COR-L47 (cell line): ENCODE measurements at regions not wholly inside any gene's neighbourhood (a gene's known extent, or its start where the extent isn't known, plus 50 kb on each side); places are given as distances from the start of the nearest gene placed in this dataset.
A peak's percentile ranks its signal among the peaks of the same experiment; 100 is the strongest.
"Not testable (repeated sequence)": the region's sequence is repeated elsewhere in the genome, so short reads cannot be mapped to it uniquely, and the experiment has no call there.

Experiments
- DNase-seq: peaks from one replicate; lab custom pipeline; 2025; lab: John Stamatoyannopoulos, UW

DNA sequence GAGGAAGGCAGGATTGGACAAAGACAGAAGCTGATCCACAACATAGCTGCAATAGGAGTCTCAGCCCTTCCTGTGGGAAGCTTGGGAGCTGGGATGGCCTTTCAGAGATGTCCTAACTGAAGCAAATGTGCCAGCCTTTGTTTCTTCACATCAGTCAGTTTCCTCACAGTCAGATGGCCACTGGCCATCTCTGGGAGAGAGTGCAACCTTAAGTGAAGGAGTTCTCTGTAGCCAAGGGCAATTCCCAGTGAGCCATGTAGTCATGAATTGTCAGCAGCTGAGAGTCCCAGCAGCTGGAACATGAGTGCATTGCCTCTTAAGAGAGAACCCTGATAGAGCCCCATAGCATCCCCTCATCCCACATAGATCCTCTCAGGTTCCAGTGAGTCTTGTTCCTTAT is 89.1 kb upstream of the LIFR start:
- DNase-seq, result no peak

DNA sequence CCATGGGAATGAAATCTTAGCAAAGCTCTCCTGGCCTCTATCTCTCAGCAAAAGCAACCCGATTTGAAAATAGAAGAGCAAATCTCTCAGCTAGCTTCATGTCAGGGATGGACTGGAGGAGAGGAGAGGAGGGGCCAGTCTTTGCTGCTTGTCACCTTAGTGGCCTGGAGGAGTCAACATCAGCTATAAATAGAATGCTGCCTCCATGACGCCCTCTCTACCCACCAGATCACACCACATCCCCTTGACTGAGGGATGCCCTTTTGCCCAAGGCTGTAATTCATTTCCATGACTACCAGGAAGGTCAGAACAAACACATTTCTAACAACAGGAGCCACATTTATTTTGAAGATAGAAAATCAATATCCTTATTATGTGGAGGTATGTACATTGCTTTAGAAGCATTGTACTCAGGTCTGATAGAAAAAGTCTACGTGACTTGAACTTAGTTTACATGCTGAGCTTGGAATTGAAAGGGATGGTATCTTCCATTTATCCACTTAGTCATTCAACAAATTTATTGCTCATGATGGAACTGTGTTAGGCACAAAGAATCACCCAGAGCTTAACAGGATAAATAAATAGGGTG is 92.4 kb upstream of the LIFR start:
- DNase-seq, result no peak

DNA sequence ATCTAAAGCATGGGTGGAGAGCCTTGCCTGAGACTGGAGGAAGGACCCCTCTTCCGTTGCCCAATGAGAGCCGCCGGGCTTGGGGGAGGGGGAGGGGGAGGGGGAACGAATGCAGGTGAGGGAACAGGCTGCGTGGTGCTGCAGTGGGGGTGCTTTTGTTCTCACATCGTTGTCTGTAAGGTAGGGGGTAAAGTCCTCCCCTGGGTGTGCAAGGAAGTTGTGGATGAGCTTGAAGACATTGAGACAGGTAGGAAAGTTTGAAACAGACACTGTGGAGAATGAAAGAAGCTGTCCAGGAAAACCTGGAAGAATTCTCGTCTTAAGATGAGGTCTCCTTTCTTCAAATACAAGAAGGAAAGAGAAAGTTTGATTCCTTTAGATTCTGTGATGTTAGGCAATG is 94.1 kb upstream of the LIFR start:
- DNase-seq, result no peak

DNA sequence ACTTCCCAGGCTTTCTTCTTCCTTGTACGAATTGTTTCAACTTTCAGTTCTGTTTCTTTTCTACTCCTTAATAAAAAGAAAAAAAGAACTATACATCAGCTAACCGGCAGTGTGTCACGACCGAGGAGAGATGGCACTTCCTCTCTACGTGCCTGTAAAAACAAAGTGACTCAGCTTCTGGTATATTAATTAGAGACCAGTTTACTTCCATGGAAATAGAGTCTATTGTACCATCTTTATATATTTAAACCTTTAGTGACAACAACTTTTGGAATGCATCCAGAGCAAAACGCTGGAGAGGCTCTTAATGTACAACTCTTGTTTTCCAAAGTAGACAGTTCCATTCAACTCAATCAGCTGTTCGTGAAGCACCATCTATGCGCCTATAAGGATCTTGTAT is 94.5 kb upstream of the LIFR start:
- no peak for DNase-seq

GRCh38 chr5:38651806-38652205 is 95.4 kb upstream of the LIFR start:
- no peak for DNase-seq

DNA sequence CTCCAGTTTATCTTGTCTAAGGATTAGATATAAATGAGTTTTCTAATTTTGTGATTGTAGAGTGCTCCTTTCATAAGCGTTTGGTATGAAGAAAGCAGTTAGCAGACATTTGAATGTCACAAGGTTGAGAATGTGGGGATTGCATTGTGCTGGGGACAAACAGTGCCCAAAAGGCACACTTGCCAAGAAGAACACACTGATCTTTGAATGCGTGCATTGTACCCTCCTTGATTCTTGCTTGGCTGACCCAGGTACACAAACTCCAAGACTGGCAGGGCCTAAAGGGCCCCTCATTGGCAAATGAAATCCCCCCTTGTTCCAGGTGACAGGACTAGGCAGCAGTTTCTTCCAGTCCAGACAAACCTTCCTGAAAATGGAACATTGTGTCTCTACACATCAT is 96.9 kb upstream of the LIFR start:
- no peak for DNase-seq

- DNase-seq, result no peak
Observed at GRCh38 chr5:38655691-38656090, 99.2 kb upstream of the LIFR start.

GRCh38 chr5:38656568-38656967 is 100.1 kb upstream of the LIFR start:
- no peak for DNase-seq

DNA sequence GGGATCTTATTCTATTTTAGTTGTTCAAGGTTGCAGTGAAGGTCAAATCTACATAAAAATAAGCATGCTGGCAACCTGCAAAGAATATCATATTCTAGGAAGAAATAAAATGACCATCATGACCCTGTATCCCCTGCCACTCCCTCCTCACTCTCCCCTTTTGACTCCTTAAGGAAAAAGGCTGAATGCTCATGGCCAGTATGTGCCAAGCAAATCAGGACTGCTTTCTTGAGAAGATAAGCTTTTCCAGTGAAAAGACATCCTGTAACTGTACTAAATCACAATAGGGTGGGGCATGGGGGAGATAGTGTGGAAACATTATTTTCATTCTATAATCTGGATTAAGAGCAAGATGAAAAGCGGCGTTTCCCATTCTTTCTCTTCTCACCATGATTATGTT is 100.6 kb upstream of the LIFR start:
- no peak for DNase-seq

DNA sequence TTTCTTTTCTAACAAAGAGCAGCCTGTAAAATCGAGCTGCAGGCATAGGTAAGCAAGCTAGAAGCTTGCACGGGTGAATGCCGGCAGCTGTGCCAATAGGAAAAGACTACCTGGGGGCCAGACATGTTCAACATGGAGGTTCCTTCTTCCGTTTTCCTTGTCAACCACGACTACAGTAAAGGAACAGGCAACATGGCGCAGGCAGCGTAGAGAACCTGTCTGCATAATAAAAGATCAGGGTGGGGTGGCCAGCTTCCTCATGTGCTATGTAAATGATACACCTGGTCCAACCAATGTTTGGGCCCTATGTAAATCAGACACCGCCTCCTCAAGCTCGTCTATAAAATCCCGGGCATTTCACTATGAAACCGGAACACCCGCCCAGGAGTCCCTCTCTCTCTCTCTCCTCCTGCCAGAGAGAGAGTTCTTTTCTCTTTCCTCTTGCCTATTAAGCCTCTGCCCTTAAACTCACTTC is 103.8 kb upstream of the LIFR start:
- DNase-seq, result peak; percentile 84

DNA sequence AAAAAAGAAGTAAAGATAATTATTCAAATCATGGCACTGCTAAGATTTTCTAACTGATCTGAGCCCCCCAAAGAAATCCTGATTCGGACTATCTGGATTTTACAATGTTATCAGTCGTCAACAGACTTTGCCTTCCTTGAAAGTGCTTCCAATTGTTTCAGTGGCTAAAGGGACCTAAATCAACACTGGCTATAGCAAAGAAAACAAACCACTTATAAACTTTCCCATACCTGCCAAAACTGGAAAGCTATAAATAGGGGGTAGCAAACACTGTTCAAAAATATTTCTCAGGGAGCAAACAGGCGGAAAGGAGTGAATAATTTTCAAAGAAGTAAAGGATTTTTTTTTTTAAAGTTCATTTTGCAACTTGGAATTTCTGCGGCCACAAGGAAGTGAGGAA is 105.6 kb upstream of the LIFR start:
- DNase-seq, result no peak

DNA sequence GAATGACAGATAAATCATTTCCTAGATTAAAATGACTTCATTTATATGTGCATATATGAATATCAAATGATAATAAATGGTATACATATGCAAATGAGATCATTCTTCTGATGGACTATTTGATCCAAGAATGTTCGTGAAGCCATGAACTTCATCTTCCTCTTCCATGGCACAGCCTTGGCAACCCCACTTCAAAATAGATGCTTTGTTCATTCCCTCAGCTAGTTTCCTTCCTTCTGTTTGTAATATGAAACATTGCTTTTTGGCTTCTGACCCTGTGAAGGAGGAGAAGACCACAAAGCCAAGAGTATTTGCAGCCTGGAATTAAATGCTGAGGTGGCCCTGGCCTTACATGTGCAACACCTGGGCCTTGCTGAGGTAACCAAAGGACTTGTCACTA is 106.8 kb upstream of the LIFR start:
- DNase-seq, result no peak

- DNase-seq, result peak; percentile 4
Observed at GRCh38 chr5:38666668-38667498, 110.4 kb upstream of the LIFR start.

DNA sequence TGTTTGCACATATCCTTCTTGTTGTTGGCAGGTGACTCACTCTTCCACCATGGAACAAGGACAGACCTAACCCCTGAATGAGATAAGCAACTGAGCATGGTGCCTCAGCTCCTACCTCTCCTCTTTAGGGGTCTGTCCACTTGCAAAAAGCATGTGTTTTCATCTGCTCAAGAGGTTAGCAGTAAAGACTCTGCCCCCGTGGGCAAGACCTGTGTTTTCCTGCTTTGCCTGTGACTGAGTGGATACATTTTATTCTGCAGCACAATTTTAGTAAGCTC is 111.0 kb upstream of the LIFR start:
- no peak for DNase-seq

- DNase-seq, result no peak
Observed at GRCh38 chr5:38669361-38669880, 113.0 kb upstream of the LIFR start.

DNA sequence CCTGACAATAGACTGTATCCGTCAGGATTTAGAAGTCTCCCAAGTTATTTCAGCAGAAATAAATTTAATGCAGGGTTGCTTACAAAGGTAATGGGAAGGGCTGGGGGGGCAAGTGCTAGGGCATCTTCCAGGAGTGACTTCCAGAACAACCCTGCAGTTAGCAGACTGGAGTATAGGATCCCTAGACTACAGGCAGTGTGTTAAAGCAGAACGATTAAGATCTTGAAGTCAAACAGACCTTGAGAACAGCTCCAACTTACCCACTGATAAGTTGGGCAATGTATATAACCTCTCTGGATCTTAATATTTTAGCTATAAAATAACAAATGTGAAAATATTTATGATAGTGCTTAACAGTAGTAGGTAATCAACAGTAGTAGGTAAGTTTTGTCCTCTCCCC is 113.6 kb upstream of the LIFR start:
- DNase-seq, result no peak

DNA sequence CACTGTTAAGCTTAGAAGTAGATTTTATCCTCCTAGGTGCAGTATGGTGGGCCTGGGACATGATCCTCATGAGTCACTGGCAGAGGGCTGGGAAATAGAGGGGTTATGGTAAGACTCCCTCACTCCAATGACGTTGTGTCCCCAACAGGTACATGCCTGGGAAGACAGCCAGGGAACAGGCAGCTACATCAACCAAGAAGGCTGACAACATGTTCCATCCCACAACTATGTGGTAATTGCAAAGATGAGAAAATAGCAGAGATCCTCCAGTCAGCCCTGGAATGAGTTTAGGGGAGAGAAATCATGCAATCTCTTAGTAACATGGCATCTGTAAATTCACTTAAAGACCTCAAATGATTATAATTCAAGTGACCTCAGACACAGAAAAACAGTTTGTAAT is 114.4 kb upstream of the LIFR start:
- DNase-seq, result no peak

DNA sequence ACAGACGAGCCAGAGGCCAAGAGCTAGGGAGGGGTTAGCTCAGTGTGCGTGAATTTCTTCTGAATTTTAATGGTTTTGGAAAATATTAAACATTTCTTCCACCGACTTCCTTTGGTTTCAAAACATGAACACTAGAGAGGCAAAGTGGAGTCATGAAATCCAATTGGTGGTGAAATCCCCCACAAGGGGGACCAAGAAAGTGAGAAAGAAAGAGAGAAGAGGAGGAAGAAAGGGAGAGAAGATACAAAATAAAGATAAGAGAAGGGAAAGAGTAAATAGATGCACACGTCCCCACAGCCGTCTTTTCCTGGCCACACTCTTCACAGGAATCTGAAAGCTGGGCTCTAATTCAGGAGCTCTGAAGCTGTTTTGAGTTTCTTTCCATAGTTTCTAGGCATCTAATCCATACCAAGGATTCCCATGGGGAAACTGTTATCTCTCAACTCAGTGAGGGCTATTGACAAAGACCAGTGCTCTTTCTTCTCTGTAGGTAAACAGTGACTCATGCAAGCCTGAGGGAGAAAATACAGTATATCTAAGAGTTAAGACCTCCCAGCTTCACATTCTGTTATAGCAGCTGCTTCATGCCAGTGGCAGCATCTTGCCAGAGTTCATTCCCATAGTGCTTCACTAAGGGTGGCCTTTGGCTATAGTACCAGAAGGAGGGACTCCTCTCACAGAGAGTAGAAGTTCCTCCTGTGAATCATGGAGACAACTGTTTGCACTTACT is 115.8 kb upstream of the LIFR start:
- DNase-seq, result no peak

GRCh38 chr5:38673671-38674071 is 117.2 kb upstream of the LIFR start:
- no peak for DNase-seq

DNA sequence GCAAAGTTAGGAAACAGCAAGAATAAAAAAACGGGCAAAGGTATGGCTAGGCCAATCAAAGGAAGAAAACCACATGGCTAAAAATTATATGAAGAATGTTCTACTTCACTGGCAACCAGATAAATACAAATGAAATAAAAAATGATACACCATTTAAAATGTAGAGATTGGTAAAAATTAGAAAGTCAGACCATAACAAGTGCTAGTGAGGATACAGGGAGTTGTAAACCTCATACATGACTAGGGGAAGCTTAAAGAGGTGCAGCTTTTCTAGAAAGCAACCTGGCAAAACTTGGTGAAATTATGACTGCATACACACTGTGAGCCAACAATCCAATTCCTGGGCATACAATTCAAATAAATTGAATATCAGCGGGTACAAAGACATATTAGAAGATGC is 119.0 kb upstream of the LIFR start:
- DNase-seq, result no peak

GRCh38 chr5:38677636-38678035 is 121.2 kb upstream of the LIFR start:
- no peak for DNase-seq

DNA sequence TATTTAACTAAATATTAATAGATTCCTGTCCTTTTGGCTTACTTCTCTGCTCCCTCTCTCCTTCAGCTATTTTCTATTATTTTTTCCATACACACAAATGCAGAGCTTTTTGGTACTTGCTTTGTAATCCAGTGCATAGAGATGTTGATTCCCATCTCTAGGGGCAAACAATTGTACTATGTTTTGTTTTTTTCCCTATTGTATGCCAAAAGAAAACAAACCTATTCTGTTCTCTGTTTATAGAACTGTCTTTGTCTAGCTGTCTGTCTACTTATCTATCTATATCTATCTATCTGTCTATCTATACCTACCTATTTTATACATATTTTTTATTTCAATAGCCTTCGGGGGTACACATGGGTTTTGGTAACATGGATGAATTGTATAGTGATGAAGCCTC is 121.6 kb upstream of the LIFR start:
- DNase-seq, result no peak

- DNase-seq, result not testable (repeated sequence)
Observed at GRCh38 chr5:38678697-38679096, 122.3 kb upstream of the LIFR start.
